GM18907 (cell line): ENCODE measurements at regions not wholly inside any gene's neighbourhood (a gene's known extent, or its start where the extent isn't known, plus 50 kb on each side); places are given as distances from the start of the nearest gene placed in this dataset.

Experiments used
- ATAC-seq: cut with Tn5 transposase; IDR thresholded peaks from one replicate; pipeline ENCODE4 v1.9.1; 2021; ENCODE audit warnings: mild to moderate bottlenecking, moderate library complexity; ENCODE audit not compliant: unreplicated experiment

GRCh38 chr15:47283246-47283645 lies 434.1 kb upstream of the SEMA6D start:
- no peak for ATAC-seq

DNA sequence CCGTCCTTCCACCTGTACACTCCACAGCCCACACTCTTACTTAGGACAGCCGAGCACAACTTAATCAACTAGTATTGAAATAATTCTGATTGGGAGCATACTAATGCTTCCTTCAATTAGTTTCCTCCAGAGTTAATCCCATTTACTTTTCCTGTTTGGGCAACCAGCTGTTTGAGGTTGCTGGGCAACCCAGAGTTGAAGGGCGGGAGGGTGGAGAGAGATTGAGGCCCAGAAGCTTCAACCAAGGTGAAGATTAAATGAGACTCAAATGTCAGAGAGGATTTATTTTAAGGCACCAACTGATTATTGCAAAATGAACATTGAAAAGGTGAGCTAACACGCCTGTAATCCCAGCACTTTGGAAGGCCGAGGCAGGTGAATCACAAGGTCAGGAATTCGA lies 428.5 kb upstream of the SEMA6D start:
- ATAC-seq: no peak

DNA sequence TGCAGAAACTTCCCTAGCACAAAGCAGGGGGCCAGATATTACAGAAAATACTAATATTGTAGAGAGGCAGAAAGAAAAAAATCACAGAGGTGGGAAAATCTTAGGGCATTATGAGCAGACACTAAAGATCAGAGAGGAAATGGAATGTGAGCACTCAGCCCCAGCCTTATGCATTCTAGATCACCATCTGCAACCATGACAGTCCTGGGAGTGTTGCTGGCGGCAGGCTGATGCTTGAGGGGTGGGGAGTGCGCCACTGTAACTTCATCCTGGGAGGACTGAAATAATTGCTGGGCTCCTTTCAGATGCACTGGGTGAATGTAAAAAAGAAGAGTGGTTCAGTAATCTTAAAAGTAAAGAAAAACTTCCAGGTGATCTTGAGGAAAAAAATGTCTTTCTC lies 427.6 kb upstream of the SEMA6D start:
- no peak for ATAC-seq

DNA sequence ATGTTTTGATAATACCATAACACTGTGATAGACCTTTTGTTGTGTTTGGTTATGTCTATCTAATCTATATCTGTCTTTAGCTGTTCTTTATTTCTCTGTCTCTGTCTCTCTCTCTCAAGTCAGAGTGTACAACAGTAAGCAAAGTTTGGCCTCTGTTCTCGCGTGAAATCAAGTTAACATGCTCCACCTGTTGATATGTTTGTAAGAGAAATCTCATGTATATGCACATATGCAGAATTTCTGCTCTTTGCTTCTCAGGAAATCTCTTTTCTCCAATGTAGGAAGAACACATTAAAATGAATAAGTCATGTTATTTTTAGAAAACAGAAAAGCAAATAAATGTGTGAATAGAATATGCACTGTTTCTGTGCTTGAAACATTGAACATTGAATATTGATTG lies 425.5 kb upstream of the SEMA6D start:
- no peak for ATAC-seq

GRCh38 chr15:47292638-47293190 lies 424.6 kb upstream of the SEMA6D start:
- ATAC-seq: no peak

- no peak for ATAC-seq
Observed at GRCh38 chr15:47293466-47294162, 423.7 kb upstream of the SEMA6D start.

- no peak for ATAC-seq
Observed at GRCh38 chr15:47294765-47295259, 422.5 kb upstream of the SEMA6D start.

- ATAC-seq: no peak
Observed at GRCh38 chr15:47296881-47297280, 420.4 kb upstream of the SEMA6D start.

DNA sequence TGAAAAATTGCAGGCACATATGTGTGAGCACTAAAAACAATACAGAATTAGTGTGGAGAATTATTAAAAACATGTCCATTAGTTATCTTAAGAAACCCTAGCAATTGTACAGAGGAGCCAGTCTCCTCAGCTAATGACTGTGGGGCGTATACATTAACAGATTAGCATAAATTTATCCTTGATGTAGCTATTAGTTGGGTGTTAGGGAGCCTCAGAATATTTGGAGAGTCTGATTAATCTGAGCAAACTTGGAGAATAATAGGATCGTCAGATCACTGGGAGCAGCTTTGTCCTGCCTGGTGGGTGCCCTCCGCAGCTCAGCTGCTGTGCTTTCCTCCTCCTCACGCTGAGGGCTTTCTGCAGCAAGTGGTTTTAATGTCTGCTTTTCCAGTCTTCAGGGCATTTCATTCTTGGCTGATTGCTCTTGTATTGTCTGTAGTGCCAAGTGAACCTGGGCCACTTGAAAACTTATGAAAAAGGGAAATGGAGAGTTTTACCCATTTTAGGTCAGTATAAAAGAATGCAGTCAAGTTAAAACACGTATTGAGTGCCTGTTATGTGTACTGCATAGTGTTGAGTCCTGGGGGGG lies 417.4 kb upstream of the SEMA6D start:
- no peak for ATAC-seq

GRCh38 chr15:47300596-47300995 lies 416.7 kb upstream of the SEMA6D start:
- no peak for ATAC-seq

DNA sequence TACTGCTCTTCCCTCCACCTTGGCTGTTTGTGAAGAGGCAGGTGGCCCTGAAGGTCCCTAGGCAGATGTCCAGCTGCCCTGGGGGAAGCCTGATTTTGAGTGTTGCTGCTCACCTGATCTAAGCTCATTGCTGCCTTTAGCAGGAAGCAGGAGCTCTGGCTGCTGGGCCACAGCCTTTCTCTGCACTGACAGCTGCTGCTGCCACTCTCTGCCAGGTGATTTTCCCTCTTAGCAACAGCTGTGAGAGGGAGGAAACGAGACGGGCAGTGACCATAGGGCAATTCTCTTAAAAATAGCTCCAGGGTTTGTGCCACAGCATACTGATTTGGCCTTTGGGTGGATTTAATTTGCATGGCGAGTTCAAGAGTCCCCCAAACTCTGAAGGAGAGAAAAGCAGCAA lies 415.8 kb upstream of the SEMA6D start:
- no peak for ATAC-seq

- no peak for ATAC-seq
Observed at GRCh38 chr15:47304656-47305055, 412.6 kb upstream of the SEMA6D start.

- no peak for ATAC-seq
Observed at GRCh38 chr15:47312161-47312560, 405.1 kb upstream of the SEMA6D start.

DNA sequence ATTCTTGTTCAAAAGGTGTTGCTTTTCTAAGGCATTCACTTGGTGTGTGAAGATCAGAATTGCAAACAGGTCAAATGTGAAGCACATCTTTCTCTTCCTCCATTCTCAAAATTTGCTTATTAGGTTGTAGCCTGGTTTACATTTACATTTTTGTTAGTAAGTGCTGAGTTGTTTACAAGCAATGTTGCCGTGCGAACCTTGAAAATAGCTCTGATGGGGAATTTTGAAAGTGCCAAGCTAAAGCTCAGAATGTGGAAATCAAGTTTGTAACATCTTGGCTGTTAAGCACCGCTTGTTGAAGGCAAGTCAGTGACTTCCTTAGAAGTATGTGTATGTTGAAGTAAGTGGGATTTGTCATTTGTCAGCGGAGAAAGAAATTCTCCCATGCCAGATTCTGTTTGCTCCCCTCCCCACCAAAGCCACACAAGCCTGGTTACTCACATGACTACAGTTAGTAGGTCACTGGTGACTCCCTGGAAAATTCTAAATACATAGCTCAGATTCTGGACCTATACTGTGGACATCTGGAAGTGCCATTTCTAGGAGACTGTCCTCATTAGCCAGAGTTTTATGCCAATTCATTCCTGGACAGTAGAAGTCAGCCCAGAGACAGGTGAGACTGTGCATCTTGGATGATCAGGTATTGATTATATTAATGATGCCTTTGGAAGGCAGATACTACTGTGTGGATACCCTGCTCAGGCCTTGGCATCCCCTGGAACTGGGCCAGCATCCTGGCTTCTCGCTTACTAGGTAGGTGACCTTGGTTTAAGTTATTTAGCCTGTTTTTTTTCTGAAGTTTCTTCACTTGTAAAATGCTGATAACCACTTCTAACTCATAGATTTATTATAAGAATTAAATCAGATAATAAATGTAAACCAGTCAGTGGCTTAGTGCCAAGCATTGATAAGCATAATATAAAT lies 390.6 kb upstream of the SEMA6D start:
- ATAC-seq: no peak

DNA sequence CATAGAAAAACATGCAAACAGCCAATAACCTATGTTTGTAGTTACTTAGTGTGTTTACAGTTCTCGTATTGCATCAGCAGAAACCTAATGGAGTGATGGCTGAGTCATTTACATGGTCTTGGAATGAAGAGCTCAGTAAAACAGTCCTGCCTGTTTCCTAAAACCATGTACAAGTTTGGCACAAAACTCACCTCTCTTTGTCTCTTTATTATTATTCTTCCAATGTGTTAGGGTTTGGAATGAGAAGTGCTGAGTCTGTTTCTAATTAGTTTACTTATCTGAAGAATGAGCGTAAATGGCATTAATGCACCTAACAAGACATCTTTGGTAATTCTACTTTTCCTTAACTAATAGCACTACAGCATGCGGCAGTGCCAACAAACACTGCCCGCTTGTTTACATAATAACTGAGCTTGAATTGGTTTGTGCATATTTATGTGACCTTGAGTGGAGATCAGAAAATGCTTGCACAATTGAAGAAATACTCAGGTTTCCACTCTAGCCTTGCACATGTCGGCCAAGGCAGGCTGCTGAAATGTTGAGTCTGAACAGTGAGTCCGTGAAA lies 385.4 kb upstream of the SEMA6D start:
- no peak for ATAC-seq

DNA sequence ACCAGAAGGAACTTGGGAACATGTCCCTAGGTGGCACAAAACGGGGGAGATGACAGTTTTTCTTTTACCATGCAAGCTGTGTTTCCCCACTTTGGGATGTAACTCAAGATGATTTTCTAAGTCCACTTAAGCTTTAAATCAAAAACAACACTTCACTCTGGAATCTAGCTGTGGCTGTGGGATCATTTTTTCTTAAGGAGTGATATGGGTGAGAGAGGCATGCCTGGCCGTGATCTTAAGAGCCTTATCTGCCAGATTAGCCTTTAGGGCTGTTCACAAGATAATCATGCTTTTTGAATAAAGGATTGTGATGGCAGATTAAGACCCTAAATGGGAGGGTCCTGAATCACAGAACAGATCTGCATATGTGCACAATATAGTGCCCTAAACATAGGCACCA lies 384.8 kb upstream of the SEMA6D start:
- ATAC-seq: no peak

GRCh38 chr15:47333734-47334133 lies 383.6 kb upstream of the SEMA6D start:
- no peak for ATAC-seq

GRCh38 chr15:47334805-47335535 lies 382.3 kb upstream of the SEMA6D start:
- no peak for ATAC-seq

DNA sequence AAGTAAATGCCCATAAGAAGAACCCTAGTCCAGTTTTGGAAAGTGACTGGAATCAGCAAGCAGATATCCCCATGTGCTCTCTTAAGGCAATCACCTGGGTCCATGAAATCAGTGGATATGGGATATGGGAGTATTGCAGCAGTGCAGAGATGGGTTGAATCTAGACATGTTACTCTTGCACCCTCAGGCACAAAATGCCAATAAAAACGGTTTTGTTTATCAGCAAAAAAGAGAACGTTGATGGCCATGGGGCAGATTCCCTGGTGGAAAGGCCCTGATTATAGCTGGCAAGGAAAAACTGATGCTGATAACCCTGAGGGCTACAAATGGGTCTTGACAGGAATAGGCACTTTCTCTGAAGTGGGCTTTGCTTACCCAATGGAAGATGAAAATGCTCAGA lies 380.2 kb upstream of the SEMA6D start:
- ATAC-seq: no peak

- ATAC-seq: no peak
Observed at GRCh38 chr15:47337836-47338235, 379.5 kb upstream of the SEMA6D start.
